HG02840 (cell line): ENCODE measurements at regions not wholly inside any gene's neighbourhood (a gene's known extent, or its start where the extent isn't known, plus 50 kb on each side); places are given as distances from the start of the nearest gene placed in this dataset.

Experiments used
- ATAC-seq: cut with Tn5 transposase; IDR thresholded peaks from one replicate; pipeline ENCODE4 v1.9.1; 2021; ENCODE audit warnings: mild to moderate bottlenecking, moderate library complexity, moderate number of reproducible peaks; ENCODE audit not compliant: unreplicated experiment, low FRiP score

GRCh38 chr2:52976143-52976949 lies 791.3 kb upstream of the CHAC2 start:
- ATAC-seq = no peak

GRCh38 chr2:52974127-52974526 lies 793.5 kb upstream of the CHAC2 start:
- no peak for ATAC-seq

GRCh38 chr2:52970642-52971041 lies 797.0 kb upstream of the CHAC2 start:
- no peak for ATAC-seq

GRCh38 chr2:52968043-52968442 lies 799.6 kb upstream of the CHAC2 start:
- ATAC-seq = no peak

GRCh38 chr2:52964916-52965530 lies 802.6 kb upstream of the CHAC2 start:
- no peak for ATAC-seq

GRCh38 chr2:52961403-52961802 lies 806.2 kb upstream of the CHAC2 start:
- no peak for ATAC-seq

- ATAC-seq = no peak
Observed at GRCh38 chr2:52960881-52961280, 806.7 kb upstream of the CHAC2 start.

- ATAC-seq = no peak
Observed at GRCh38 chr2:52959801-52960200, 807.8 kb upstream of the CHAC2 start.

GRCh38 chr2:52956766-52957165 lies 810.8 kb upstream of the CHAC2 start:
- no peak for ATAC-seq

GRCh38 chr2:52956118-52956517 lies 811.5 kb upstream of the CHAC2 start:
- ATAC-seq = no peak

- ATAC-seq = no peak
Observed at GRCh38 chr2:52955079-52955478, 812.5 kb upstream of the CHAC2 start.

GRCh38 chr2:52940101-52940500 lies 827.5 kb upstream of the CHAC2 start:
- no peak for ATAC-seq

GRCh38 chr2:52939250-52939649 lies 828.4 kb upstream of the CHAC2 start:
- ATAC-seq = no peak

GRCh38 chr2:52936029-52936428 lies 831.6 kb upstream of the CHAC2 start:
- ATAC-seq = no peak

GRCh38 chr2:52934920-52935640 lies 832.5 kb upstream of the CHAC2 start:
- ATAC-seq = peak; percentile 9

- peak; percentile 53 for ATAC-seq
Observed at GRCh38 chr2:52934323-52934898, 833.2 kb upstream of the CHAC2 start.

- no peak for ATAC-seq
Observed at GRCh38 chr2:52933878-52934277, 833.7 kb upstream of the CHAC2 start.

- no peak for ATAC-seq
Observed at GRCh38 chr2:52931660-52932059, 835.9 kb upstream of the CHAC2 start.

- ATAC-seq = no peak
Observed at GRCh38 chr2:52929412-52929811, 838.2 kb upstream of the CHAC2 start.

- ATAC-seq = no peak
Observed at GRCh38 chr2:52919673-52920072, 847.9 kb upstream of the CHAC2 start.

- ATAC-seq = no peak
Observed at GRCh38 chr2:52918551-52918950, 849.1 kb upstream of the CHAC2 start.
